Calu3 (cell line): ENCODE measurements at regions not wholly inside any gene's neighbourhood (a gene's known extent, or its start where the extent isn't known, plus 50 kb on each side); places are given as distances from the start of the nearest gene placed in this dataset.
A peak's percentile ranks its signal among the peaks of the same experiment; 100 is the strongest.

Source experiments
- BruUV-seq: library from RNA; stranded (reverse); fragments of 400-500 nt; replicated peaks from 2 replicates; lab custom pipeline; 2021; lab: Mats Ljungman, UMichigan
- CTCF ChIA-PET: fragments of 300-600 bp; sonication (Branson Sonifier 250); formaldehyde crosslinking; loops from one replicate; lab custom pipeline; 2022; ENCODE audit warnings: antibody characterized with exemption; lab: Charles Lee
- DNase-seq: peaks from one replicate; pipeline ENCODE4 v3.0.0; 2022
- H3K27ac Mint-ChIP-seq: one replicate; pipeline ENCODE4 v1.8.0; 2022; ENCODE audit warnings: mixed read lengths; ENCODE audit not compliant: unreplicated experiment
- H3K27me3 Mint-ChIP-seq: one replicate; pipeline ENCODE4 v1.8.0; 2022; ENCODE audit warnings: mixed read lengths; ENCODE audit not compliant: unreplicated experiment
- H3K36me3 Mint-ChIP-seq: one replicate; pipeline ENCODE4 v1.8.0; 2022; ENCODE audit warnings: mild to moderate bottlenecking, moderate library complexity, mixed read lengths; ENCODE audit not compliant: insufficient read depth, unreplicated experiment
- H3K4me1 Mint-ChIP-seq: one replicate; pipeline ENCODE4 v1.8.0; 2022; ENCODE audit warnings: mild to moderate bottlenecking, low read depth, mixed read lengths; ENCODE audit not compliant: unreplicated experiment
- H3K4me3 Mint-ChIP-seq: one replicate; pipeline ENCODE4 v1.8.0; 2022; ENCODE audit warnings: mild to moderate bottlenecking, low read depth, moderate library complexity, mixed read lengths; ENCODE audit not compliant: unreplicated experiment
- H3K9me3 Mint-ChIP-seq: one replicate; pipeline ENCODE4 v1.8.0; 2022; ENCODE audit warnings: low read depth, mixed read lengths; ENCODE audit not compliant: unreplicated experiment
- intact Hi-C: fragments of 100-400 bp; cut with micrococcal nuclease; formaldehyde crosslinking; loops from one replicate; pipeline ENCODE4 v1.10.0; 2022; ENCODE audit not compliant: unreplicated experiment
- TF ChIP-seq, protein P1 (sequence below): fragments of 200-600 bp; IDR thresholded peaks from one replicate; pipeline ENCODE4 v1.8.0; 2022; ENCODE audit warnings: antibody characterized with exemption; ENCODE audit not compliant: unreplicated experiment

DNA sequence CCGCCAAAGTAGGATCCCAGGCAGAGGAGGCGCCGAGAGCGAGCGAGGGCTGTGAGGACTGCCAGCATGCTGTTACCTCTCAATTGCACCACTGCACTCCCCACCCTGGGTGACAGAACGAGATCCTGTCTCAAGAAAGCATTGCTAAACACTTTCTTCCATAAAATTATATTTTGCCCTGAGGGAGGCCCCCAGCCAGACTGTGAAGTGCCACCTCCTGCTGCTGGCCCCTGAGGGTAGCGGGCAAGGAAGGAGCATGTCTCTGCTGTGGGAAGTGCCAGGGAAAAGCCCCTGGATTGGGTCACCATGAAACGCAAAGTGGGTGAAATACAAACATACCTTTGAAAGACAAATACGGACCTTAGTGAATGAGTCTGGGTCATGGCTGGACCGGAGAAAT is 78.0 kb upstream of the AMZ2 start:
- no peaks in the 10 kb centered on the region for H3K9me3 Mint-ChIP-seq
- DNase-seq, result no peak
- CTCF ChIA-PET, result interaction anchor here (1.1 kb wide), 1 partner anchor 31 kb away, joined by 3 read pairs; no protein-coding TSS in a partner anchor
- H3K27ac Mint-ChIP-seq, result no peak overlapping the region
- peaks cover 5% of the 10 kb centered on the region for H3K36me3 Mint-ChIP-seq
- TF ChIP-seq, protein P1, sequence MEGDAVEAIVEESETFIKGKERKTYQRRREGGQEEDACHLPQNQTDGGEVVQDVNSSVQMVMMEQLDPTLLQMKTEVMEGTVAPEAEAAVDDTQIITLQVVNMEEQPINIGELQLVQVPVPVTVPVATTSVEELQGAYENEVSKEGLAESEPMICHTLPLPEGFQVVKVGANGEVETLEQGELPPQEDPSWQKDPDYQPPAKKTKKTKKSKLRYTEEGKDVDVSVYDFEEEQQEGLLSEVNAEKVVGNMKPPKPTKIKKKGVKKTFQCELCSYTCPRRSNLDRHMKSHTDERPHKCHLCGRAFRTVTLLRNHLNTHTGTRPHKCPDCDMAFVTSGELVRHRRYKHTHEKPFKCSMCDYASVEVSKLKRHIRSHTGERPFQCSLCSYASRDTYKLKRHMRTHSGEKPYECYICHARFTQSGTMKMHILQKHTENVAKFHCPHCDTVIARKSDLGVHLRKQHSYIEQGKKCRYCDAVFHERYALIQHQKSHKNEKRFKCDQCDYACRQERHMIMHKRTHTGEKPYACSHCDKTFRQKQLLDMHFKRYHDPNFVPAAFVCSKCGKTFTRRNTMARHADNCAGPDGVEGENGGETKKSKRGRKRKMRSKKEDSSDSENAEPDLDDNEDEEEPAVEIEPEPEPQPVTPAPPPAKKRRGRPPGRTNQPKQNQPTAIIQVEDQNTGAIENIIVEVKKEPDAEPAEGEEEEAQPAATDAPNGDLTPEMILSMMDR, result no peak
- H3K27me3 Mint-ChIP-seq, result no peaks in the 10 kb centered on the region
- intact Hi-C loops, result loop anchor here (5.0 kb wide), 1 partner anchor 592 kb away; no protein-coding TSS in a partner anchor
- H3K4me3 Mint-ChIP-seq, result peak overlapping the region; percentile 30
- no peaks in the 10 kb centered on the region for H3K4me1 Mint-ChIP-seq
- BruUV-seq, result no TSS peak

DNA sequence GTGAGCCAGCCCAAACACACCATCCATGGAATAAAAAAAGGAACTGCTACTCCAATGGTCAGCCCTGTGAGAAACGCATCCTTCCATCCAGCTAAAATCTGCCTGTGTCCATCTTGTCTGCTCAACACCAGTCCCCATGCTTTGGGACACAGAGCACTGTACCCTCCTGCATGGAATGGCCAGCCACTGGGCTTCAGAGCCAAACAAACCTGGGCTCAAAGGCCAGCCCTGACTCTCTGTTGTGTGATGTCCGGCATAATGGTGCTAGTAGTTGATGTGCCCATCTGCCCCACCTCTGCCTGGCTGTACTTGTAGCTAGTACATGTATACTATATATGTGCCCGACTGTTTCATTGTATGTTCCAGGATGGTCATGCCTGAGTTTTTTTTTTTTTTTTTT is 77.6 kb upstream of the AMZ2 start:
- H3K9me3 Mint-ChIP-seq, result no peaks in the 10 kb centered on the region
- H3K27ac Mint-ChIP-seq, result no peak overlapping the region
- CTCF ChIA-PET, result no interaction called here
- no TSS peak for BruUV-seq
- DNase-seq, result no peak
- H3K36me3 Mint-ChIP-seq, result peaks cover 5% of the 10 kb centered on the region
- intact Hi-C loops, result loop anchor here (5.0 kb wide), 1 partner anchor 592 kb away; no protein-coding TSS in a partner anchor
- TF ChIP-seq, protein P1, result no peak
- no peak overlapping the region for H3K4me3 Mint-ChIP-seq
- no peaks in the 10 kb centered on the region for H3K4me1 Mint-ChIP-seq
- H3K27me3 Mint-ChIP-seq, result no peaks in the 10 kb centered on the region

DNA sequence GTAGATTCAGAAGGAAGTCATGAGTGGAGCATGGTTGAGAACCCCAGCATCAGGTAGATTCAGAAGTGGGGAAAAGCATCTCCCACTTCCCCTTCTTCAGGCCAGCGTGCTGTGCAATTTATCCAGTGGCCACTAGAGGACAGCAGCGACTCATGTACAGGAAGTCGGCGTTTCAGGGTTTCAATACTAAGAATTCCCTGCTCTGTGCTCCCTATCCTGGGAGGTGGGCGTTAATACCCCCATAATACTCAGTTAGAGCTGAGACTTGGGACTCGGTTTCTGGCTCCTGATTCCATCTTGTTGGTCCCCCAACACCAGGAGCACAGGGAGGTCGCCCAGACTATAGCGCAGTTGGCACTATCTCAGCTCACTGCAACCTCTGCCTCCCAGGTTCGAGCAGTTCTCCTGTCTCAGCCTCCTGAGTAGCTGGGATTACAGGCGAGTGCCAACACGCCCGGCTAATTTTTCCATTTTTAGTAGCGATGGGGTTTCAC is 75.3 kb upstream of the AMZ2 start:
- DNase-seq, result peak; percentile 72
- no peaks in the 10 kb centered on the region for H3K27me3 Mint-ChIP-seq
- intact Hi-C loops, result loop anchor here (1.0 to 5.0 kb wide), 2 partner anchors 294 to 590 kb away; no protein-coding TSS in a partner anchor
- BruUV-seq, result no TSS peak
- no peak overlapping the region for H3K4me3 Mint-ChIP-seq
- H3K9me3 Mint-ChIP-seq, result no peaks in the 10 kb centered on the region
- peaks cover 5% of the 10 kb centered on the region for H3K36me3 Mint-ChIP-seq
- CTCF ChIA-PET, result interaction anchor here (0.7 to 1.3 kb wide), 3 partner anchors 28 to 290 kb away, joined by 3 to 7 read pairs (median 5); no protein-coding TSS in a partner anchor
- TF ChIP-seq, protein P1, result peak; percentile 86
- H3K27ac Mint-ChIP-seq, result no peak overlapping the region
- no peaks in the 10 kb centered on the region for H3K4me1 Mint-ChIP-seq

DNA sequence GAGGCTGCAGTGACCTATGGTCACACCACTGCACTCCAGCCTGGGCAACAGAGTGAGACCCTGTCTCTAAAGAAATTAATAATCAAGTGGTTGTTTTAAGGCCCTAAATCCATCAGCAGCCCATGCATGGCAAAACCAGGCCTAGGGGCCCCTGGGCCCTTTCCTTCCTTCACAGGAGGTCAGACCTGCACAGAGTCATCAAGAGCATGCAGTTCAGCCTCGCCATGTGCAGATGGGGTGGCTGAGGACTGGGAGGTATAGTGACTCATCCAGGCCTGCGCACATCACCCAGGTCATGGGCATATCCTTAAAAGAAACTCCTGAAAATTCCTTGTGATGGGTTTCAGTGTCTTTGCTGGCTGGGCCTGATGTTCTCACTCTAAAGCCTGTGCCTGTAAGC is 72.4 kb upstream of the AMZ2 start:
- TF ChIP-seq, protein P1, result no peak
- no peaks in the 10 kb centered on the region for H3K36me3 Mint-ChIP-seq
- H3K4me1 Mint-ChIP-seq, result no peaks in the 10 kb centered on the region
- intact Hi-C loops, result no loop called here
- no TSS peak for BruUV-seq
- no peak for DNase-seq
- no peak overlapping the region for H3K27ac Mint-ChIP-seq
- no peaks in the 10 kb centered on the region for H3K27me3 Mint-ChIP-seq
- H3K4me3 Mint-ChIP-seq, result no peak overlapping the region
- no peaks in the 10 kb centered on the region for H3K9me3 Mint-ChIP-seq
- CTCF ChIA-PET, result no interaction called here
